ENCODE measurements at regions not wholly inside any gene's neighbourhood (a gene's known extent, or its start where the extent isn't known, plus 50 kb on each side); places are given as distances from the start of the nearest gene placed in this dataset.

DNA sequence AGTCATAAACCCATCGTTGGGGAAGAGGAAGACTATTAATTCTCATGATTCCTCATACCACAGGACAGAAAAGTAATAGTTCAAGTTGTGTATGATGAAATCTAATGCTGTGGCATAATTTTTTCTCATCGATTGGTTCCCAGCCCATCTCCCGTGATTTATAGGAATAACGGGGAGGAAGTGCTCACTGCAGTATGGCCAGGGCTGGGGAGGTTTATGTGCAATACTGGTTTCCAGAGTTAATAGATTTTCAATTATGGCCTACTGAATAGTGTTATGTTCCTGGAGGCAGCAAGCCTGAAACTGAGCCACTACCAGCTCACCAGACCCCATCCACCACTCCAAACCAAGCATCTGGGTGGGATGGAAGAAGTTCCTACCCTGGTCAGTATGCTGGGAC lies 147.1 kb upstream of the NCAM1 start:
- TF ChIP-seq, protein P1, sequence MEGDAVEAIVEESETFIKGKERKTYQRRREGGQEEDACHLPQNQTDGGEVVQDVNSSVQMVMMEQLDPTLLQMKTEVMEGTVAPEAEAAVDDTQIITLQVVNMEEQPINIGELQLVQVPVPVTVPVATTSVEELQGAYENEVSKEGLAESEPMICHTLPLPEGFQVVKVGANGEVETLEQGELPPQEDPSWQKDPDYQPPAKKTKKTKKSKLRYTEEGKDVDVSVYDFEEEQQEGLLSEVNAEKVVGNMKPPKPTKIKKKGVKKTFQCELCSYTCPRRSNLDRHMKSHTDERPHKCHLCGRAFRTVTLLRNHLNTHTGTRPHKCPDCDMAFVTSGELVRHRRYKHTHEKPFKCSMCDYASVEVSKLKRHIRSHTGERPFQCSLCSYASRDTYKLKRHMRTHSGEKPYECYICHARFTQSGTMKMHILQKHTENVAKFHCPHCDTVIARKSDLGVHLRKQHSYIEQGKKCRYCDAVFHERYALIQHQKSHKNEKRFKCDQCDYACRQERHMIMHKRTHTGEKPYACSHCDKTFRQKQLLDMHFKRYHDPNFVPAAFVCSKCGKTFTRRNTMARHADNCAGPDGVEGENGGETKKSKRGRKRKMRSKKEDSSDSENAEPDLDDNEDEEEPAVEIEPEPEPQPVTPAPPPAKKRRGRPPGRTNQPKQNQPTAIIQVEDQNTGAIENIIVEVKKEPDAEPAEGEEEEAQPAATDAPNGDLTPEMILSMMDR (IDR thresholded peaks at IDR 0.05): no peak
- Histone ChIP-seq H3K4me2 (replicated peaks; ENCODE audit: extremely low read depth, low read length, poor library complexity, severe bottlenecking) (no peak overlapping the region), H2AFZ (ENCODE audit: insufficient read depth, low read depth, low read length, poor library complexity, severe bottlenecking) (no peak overlapping the region), H3K27ac (ENCODE audit: low read depth in 1 of 2, low read length in 2 of 2) (no peak overlapping the region), H3K36me3 (replicated peaks in 1 of 2; ENCODE audit: control insufficient read depth in 1 of 2, insufficient read depth in 2 of 2, low read length in 2 of 2) (no peaks in the 10 kb centered on the region), H3K79me2 (ENCODE audit: insufficient read depth, low read length) (no peaks in the 10 kb centered on the region), H3K4me1 (ENCODE audit: control insufficient read depth in 1 of 2, insufficient read depth in 2 of 2, low read length in 2 of 2) (no peaks in the 10 kb centered on the region), H3K4me3 (replicated peaks in 1 of 3; ENCODE audit: low read depth in 2 of 3, low read length in 3 of 3) (no peak overlapping the region), H3K9ac (ENCODE audit: insufficient read depth, low read length, poor library complexity, severe bottlenecking) (no peak overlapping the region), H3K9me3 (replicated peaks in 1 of 2; ENCODE audit: control insufficient read depth in 1 of 2, insufficient read depth in 1 of 2, low read length in 2 of 2) (peaks cover 0 to 6% of the 10 kb centered on the region in 2 donors), H4K20me1 (ENCODE audit: insufficient read depth, low read length) (no peaks in the 10 kb centered on the region), H3K27me3 (ENCODE audit: control insufficient read depth in 2 of 2, insufficient read depth in 2 of 2, low read length in 2 of 2) (no peaks in the 10 kb centered on the region)
- intact Hi-C loops (cut with micrococcal nuclease): no loop called here
- WGBS (ENCODE audit: insufficient coverage): 93% methylated on average over 3 of the region's 4 CpGs
- no peak for DNase-seq
- H3K27me3 Mint-ChIP-seq (ENCODE audit: low read depth in 3 of 3): peaks cover 0 to 7% (median 1%) of the 10 kb centered on the region in 3 donors
- no peak overlapping the region for H3K27ac Mint-ChIP-seq
- H3K4me3 Mint-ChIP-seq: no peak overlapping the region
- H3K36me3 Mint-ChIP-seq: no peaks in the 10 kb centered on the region
- no peaks in the 10 kb centered on the region for H3K4me1 Mint-ChIP-seq
- H3K9me3 Mint-ChIP-seq: peaks cover 0 to 18% (median 10%) of the 10 kb centered on the region in 7 donors

GRCh38 chr11:112817376-112817775 lies 143.8 kb upstream of the NCAM1 start:
- Mint-ChIP-seq H3K36me3 (no peaks in the 10 kb centered on the region), H3K9me3 (peaks cover 0 to 9% (median 5%) of the 10 kb centered on the region in 7 donors), H3K4me3 (no peak overlapping the region), H3K27me3 (ENCODE audit: low read depth in 3 of 3) (peaks cover 0 to 7% (median 3%) of the 10 kb centered on the region in 3 donors), H3K4me1 (no peaks in the 10 kb centered on the region), H3K27ac (no peak overlapping the region)
- H3K4me2 ChIP-seq (replicated peaks; ENCODE audit: extremely low read depth, low read length, poor library complexity, severe bottlenecking): no peak overlapping the region
- H2AFZ ChIP-seq (ENCODE audit: insufficient read depth, low read depth, low read length, poor library complexity, severe bottlenecking): no peak overlapping the region
- H3K27ac ChIP-seq (ENCODE audit: low read depth in 1 of 2, low read length in 2 of 2): no peak overlapping the region
- no peaks in the 10 kb centered on the region for H3K27me3 ChIP-seq (ENCODE audit: control insufficient read depth in 2 of 2, insufficient read depth in 2 of 2, low read length in 2 of 2)
- H3K9ac ChIP-seq (ENCODE audit: insufficient read depth, low read length, poor library complexity, severe bottlenecking): no peak overlapping the region
- no peaks in the 10 kb centered on the region for H3K4me1 ChIP-seq (ENCODE audit: control insufficient read depth in 1 of 2, insufficient read depth in 2 of 2, low read length in 2 of 2)
- H3K9me3 ChIP-seq (replicated peaks in 1 of 2; ENCODE audit: control insufficient read depth in 1 of 2, insufficient read depth in 1 of 2, low read length in 2 of 2): peaks cover 0 to 6% of the 10 kb centered on the region in 2 donors
- H3K36me3 ChIP-seq (replicated peaks in 1 of 2; ENCODE audit: control insufficient read depth in 1 of 2, insufficient read depth in 2 of 2, low read length in 2 of 2): no peaks in the 10 kb centered on the region
- intact Hi-C loops (cut with micrococcal nuclease): no loop called here
- H3K4me3 ChIP-seq (replicated peaks in 1 of 3; ENCODE audit: low read depth in 2 of 3, low read length in 3 of 3): no peak overlapping the region
- TF ChIP-seq, protein P1 (IDR thresholded peaks at IDR 0.05): no peak
- H4K20me1 ChIP-seq (ENCODE audit: insufficient read depth, low read length): no peaks in the 10 kb centered on the region
- DNase-seq: no peak
- WGBS (ENCODE audit: insufficient coverage): 72% methylated on average over 2 of the region's 3 CpGs
- H3K79me2 ChIP-seq (ENCODE audit: insufficient read depth, low read length): no peaks in the 10 kb centered on the region
